ENCODE measurements at regions not wholly inside any gene's neighbourhood (a gene's known extent, or its start where the extent isn't known, plus 50 kb on each side); places are given as distances from the start of the nearest gene placed in this dataset.
A peak's percentile ranks its signal among the peaks of the same experiment; 100 is the strongest.

DNA sequence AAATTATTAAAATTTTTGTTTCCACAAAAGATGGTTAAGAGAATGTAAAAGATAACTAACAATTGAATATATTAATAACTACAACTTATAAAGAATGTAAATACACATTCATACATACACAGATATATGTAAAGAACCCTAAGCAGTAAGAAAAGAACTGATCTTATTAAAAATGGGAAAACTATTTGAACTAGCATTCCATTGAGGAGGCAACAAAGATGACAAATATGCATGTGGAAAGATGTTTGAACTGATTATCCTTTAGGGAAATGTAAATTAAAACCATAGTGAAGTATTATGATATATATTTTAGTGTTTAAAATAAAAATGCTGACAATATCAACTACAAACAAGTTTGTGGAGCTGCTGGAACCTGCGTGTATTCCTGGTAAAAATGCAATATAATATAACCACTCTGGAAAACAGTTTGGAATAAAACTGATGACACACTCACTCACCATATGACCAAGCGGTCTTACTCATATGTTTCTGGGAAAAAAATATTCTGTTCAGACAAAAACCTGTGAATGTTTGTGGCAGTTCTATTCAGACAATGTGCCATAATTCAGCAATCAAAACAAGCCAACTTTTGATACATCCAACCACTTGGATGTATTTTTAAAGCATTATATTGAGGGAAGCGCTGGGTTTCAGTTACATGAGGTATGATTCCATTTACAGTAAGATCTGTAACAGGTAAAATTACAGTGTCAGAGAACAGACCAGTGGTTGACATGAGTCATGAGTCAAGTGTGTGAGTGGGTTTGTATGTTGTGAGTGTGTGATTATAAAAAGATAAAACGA lies 694.4 kb upstream of the SLITRK5 start:
- DNase-seq: peak; percentile 15

DNA sequence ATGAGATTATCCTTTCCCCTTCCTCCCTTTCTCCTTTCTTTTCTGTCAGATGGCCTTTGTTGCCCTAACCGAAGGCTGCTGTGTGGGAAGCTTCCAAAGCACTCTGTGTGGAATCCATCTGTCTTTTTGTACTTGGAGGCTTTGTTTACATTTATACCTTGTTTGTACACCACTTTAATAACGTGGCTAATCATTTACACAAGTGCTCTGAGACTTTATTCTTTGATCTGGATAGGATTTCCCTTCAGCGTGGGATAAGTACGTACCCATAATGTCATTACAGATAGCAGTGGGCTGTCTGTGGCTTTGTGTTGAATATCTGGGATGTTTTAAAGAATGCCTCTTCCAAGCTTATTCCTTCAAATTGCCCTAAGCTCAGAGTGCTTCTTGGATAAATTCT lies 684.7 kb upstream of the SLITRK5 start:
- no peak for DNase-seq

- no peak for DNase-seq
Observed at GRCh38 chr13:86992251-86992650, 678.9 kb upstream of the SLITRK5 start.

- no peak for DNase-seq
Observed at GRCh38 chr13:87003265-87003664, 667.9 kb upstream of the SLITRK5 start.

DNA sequence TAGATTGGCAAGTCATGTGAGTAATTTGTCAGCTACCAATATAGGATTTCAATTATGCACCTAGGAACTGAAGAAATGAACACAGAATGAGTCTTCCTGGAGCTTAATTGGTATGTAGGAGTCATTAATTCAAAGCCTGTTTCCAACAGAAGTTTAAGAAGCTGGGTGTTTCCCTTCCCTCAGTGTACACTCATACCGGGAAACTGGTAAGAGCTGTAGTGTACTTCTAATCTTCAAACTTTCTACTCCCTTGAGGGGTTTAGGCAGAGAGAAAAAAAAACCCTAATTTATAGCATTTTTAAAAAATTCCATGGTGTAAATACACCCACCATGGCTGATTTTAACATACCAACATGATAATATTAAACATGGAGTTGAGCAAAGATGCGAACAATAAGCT lies 665.7 kb upstream of the SLITRK5 start:
- DNase-seq: no peak

DNA sequence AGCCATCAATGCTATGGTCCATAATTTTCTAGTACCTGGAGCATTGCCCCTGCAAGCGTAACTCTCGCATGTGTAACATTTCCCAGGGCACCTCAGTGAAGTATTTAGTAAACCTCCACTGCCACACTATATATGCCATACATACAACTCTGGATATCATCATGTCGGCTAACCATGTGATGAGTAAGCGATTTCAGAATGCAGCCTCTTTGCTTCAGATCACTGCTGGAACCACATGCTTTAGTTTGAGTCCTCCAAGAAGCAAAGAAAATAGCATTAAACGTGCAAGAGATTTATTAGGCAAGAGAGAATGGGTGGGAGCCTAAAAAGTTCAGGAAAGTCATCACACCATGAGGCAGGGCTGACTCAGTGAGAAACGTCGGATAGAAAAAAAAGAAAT lies 635.6 kb upstream of the SLITRK5 start:
- DNase-seq: no peak

GRCh38 chr13:87042946-87043345 lies 628.2 kb upstream of the SLITRK5 start:
- no peak for DNase-seq

- DNase-seq: no peak
Observed at GRCh38 chr13:87052731-87053130, 618.4 kb upstream of the SLITRK5 start.

- no peak for DNase-seq
Observed at GRCh38 chr13:87057807-87058520, 613.2 kb upstream of the SLITRK5 start.

DNA sequence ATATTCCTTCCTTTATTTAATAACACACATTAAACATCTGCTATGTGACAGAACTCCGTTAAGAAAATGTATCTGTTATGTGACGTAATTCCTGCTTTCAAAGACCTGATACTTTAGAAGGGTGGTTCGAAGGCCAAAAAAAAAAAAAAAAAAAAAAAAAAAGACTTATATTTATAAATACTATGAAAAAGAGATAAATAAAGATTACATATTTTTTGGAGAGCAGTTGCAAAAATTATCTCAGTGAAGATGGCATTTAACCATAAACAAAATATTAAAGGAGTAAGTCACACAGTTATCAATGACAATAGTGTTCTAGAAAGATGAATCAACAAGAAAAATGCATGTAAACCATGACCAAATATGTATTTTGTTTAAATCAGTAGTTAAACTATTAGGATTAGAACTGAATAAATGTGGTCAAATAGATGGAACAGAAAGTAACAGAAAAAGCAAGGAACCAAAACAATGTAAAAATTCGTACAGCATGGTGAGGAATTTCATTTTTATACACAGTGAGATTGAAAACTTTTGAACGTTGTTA lies 612.3 kb upstream of the SLITRK5 start:
- DNase-seq: no peak

- DNase-seq: no peak
Observed at GRCh38 chr13:87078947-87079795, 592.0 kb upstream of the SLITRK5 start.

DNA sequence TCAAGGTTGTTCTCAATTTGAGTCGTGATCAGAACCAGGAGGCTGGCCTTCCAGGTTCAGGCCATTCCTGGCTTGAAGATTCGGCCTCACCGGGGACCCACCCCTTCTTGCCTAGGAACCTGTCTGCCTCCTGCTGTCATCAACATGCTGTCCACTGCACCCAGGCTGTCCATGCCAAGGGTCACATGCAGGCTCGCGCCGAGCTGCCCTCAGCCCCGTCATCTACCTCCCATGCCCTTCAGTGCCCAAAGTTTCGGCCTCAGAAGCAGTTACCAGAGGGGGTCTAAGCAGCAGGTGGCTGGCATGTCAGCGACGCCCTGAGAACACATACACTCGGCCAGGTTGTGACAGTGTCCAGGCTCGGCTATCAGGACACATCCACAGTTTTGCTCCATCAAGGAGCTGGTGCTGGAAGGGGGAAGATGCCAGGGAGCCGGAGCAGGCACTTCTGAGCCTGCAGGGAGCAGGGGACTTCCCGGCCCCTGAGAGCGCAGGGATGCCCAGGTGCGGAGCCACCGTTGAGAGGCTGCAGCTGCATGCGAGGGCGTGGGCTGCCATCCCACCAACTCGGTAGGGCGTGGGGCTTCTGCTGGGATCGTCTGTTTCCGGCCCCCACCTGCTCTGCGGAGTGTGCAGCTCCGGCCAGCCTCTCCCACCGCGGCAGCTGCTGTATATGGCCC lies 590.9 kb upstream of the SLITRK5 start:
- no peak for DNase-seq

GRCh38 chr13:87084192-87084591 lies 587.0 kb upstream of the SLITRK5 start:
- DNase-seq: no peak

- DNase-seq: no peak
Observed at GRCh38 chr13:87087741-87088140, 583.4 kb upstream of the SLITRK5 start.

GRCh38 chr13:87089391-87089790 lies 581.8 kb upstream of the SLITRK5 start:
- DNase-seq: peak; percentile 85

GRCh38 chr13:87093399-87093798 lies 577.8 kb upstream of the SLITRK5 start:
- no peak for DNase-seq

- no peak for DNase-seq
Observed at GRCh38 chr13:87094646-87095045, 576.5 kb upstream of the SLITRK5 start.

DNA sequence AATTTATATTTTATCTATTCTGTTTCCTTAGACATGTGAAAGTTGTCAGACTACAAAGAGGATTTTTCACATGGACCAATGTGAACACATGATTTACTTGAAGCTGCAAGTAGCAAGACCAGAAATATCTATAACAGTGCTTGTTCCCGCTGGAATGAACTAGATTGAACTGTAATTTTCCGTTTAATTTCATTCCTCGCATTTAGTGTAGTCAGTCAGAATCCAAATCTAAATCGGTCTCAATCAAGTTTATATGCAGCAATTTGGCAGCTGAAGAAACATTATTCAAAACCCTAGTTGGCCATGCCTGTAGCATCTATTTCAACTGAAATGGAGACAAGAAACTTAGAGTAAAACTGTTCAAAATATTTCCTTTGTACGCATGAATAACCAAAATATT lies 570.7 kb upstream of the SLITRK5 start:
- no peak for DNase-seq

GRCh38 chr13:87107651-87108050 lies 563.5 kb upstream of the SLITRK5 start:
- DNase-seq: no peak

GRCh38 chr13:87120476-87120875 lies 550.7 kb upstream of the SLITRK5 start:
- peak; percentile 20 for DNase-seq

DNA sequence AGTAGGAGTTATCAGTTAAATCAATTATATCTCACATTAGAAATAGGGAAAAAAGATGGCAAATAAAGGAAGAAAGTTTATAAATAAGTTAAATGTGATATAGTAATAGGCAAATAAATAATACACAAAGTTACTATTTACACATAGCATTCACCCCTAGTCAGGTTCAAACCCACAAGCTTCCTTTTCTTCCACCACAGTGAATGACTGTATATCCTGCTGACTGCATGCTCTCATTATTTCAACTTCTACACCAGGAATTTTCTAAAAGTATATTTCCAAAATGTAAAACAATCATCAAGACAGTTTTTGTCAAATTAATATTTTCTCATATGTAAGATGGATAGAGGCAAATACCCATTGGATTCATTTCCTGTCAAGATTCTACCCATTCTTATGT lies 548.6 kb upstream of the SLITRK5 start:
- peak; percentile 31 for DNase-seq

- DNase-seq: peak; percentile 99
Observed at GRCh38 chr13:87123987-87124784, 547.0 kb upstream of the SLITRK5 start.
